ENCODE measurements at regions not wholly inside any gene's neighbourhood (a gene's known extent, or its start where the extent isn't known, plus 50 kb on each side); places are given as distances from the start of the nearest gene placed in this dataset.

GRCh38 chr4:35038845-35039244, 1205.5 kb downstream of the ARAP2 start:
- peak in 1 of 2 experiments; percentile 54; a peak in 3 of 6 replicates for ATAC-seq
- ChIA-PET CTCF (no interaction called here), POLR2A (no interaction called here)
- DNase-seq (ENCODE audit: low read depth in 1 of 2, low spot score in 1 of 2) = no peak
- Histone ChIP-seq H3K9me3 (peaks cover 1% of the 10 kb centered on the region; the same call in 2 of the 3 replicates), H3K4me1 (no peaks in the 10 kb centered on the region), H3K4me2 (no peak overlapping the region), H3K27ac (no peak overlapping the region), H3K4me3 (no peak overlapping the region)
- TF ChIP-seq HES2 (IDR thresholded peaks at IDR 0.05) (no peak), ZSCAN20 (CRISPR knock-in tag; IDR thresholded peaks at IDR 0.05) (no peak), SMC3 (IDR thresholded peaks at IDR 0.05) (no peak), GATA3 (IDR thresholded peaks at IDR 0.05; ENCODE audit: borderline replicate concordance) (no peak)
- WGBS (ENCODE audit: missing lambda C conversion rate) = 77% methylated on average over 4 of the region's 7 CpGs
- FAIRE-seq = no peak

GRCh38 chr4:35052546-35052945, 1191.8 kb downstream of the ARAP2 start:
- 81% methylated on average over 9 of the region's 9 CpGs for WGBS (ENCODE audit: missing lambda C conversion rate)
- Histone ChIP-seq H3K9me3 (no peaks in the 10 kb centered on the region), H3K27ac (no peak overlapping the region), H3K4me2 (no peak overlapping the region), H3K4me3 (no peak overlapping the region), H3K4me1 (no peaks in the 10 kb centered on the region)
- FAIRE-seq (no peak), ATAC-seq (no peak), DNase-seq (ENCODE audit: low read depth in 1 of 2, low spot score in 1 of 2) (no peak)
- ChIA-PET CTCF (no interaction called here), POLR2A (no interaction called here)
- no peak for TF ChIP-seq POLR2AphosphoS2 (conservative IDR thresholded peaks at IDR 0.05; ENCODE audit: low read length)
- no peak for TF ChIP-seq ZSCAN20 (CRISPR knock-in tag; IDR thresholded peaks at IDR 0.05)
- TF ChIP-seq CHD4 (IDR thresholded peaks at IDR 0.05; ENCODE audit: borderline replicate concordance) = no peak
- TF ChIP-seq FOSB (CRISPR knock-in tag; IDR thresholded peaks at IDR 0.05) = no peak
- no peak for TF ChIP-seq EHMT2 (IDR thresholded peaks at IDR 0.05; ENCODE audit: low read depth)
- TF ChIP-seq RCOR1 (IDR thresholded peaks at IDR 0.05; ENCODE audit: low read depth, low read length) = no peak
- TF ChIP-seq HOXB5 (CRISPR knock-in tag; IDR thresholded peaks at IDR 0.05) = no peak
- TF ChIP-seq ZC3H11A (IDR thresholded peaks at IDR 0.05) = no peak
- no peak for TF ChIP-seq CBX8 (IDR thresholded peaks at IDR 0.05)
- TF ChIP-seq CEBPB (IDR thresholded peaks at IDR 0.05) = no peak
- no peak for TF ChIP-seq BHLHE40 (IDR thresholded peaks at IDR 0.05; ENCODE audit: low read depth, low read length)
- no peak for TF ChIP-seq MYC (IDR thresholded peaks at IDR 0.05; ENCODE audit: borderline replicate concordance, low read length)
- TF ChIP-seq NFE2L2 (conservative IDR thresholded peaks at IDR 0.05; ENCODE audit: low read length) = no peak

GRCh38 chr4:35063031-35063570, 1181.2 kb downstream of the ARAP2 start:
- CTCF ChIA-PET = no interaction called here
- no peak for DNase-seq (ENCODE audit: low read depth in 1 of 2, low spot score in 1 of 2)
- Histone ChIP-seq H3K27ac (no peak overlapping the region), H3K9me3 (no peaks in the 10 kb centered on the region), H3K4me1 (no peaks in the 10 kb centered on the region), H3K4me2 (no peak overlapping the region), H3K4me3 (no peak overlapping the region)
- no peak for FAIRE-seq
- POLR2A ChIA-PET = no interaction called here
- 68% methylated on average over 1 of the region's 1 CpG for WGBS (ENCODE audit: missing lambda C conversion rate)
- TF ChIP-seq RARB (CRISPR knock-in tag; IDR thresholded peaks at IDR 0.05) (no peak), FOXS1 (CRISPR knock-in tag; IDR thresholded peaks at IDR 0.05) (no peak), FOSB (CRISPR knock-in tag; IDR thresholded peaks at IDR 0.05) (no peak)
- ATAC-seq = no peak

- ChIA-PET CTCF (no interaction called here), POLR2A (no interaction called here)
- H3K4me3 ChIP-seq = no peak overlapping the region
- H3K27ac ChIP-seq = no peak overlapping the region
- no peak overlapping the region for H3K4me2 ChIP-seq
- no peak for DNase-seq (ENCODE audit: low read depth in 1 of 2, low spot score in 1 of 2)
- 49% methylated on average over 4 of the region's 4 CpGs for WGBS (ENCODE audit: missing lambda C conversion rate)
- no peak for FAIRE-seq
- no peak for TF ChIP-seq JUN (IDR thresholded peaks at IDR 0.05)
- no peak for TF ChIP-seq ATOH8 (CRISPR knock-in tag; IDR thresholded peaks at IDR 0.05; ENCODE audit: low read depth)
- no peak for TF ChIP-seq CHD4 (IDR thresholded peaks at IDR 0.05; ENCODE audit: borderline replicate concordance)
- TF ChIP-seq HOXB5 (CRISPR knock-in tag; IDR thresholded peaks at IDR 0.05) = no peak
- TF ChIP-seq ZNF302 (CRISPR knock-in tag; IDR thresholded peaks at IDR 0.05) = no peak
- no peak for TF ChIP-seq EHMT2 (IDR thresholded peaks at IDR 0.05; ENCODE audit: low read depth)
- TF ChIP-seq MAZ (IDR thresholded peaks at IDR 0.05; ENCODE audit: borderline replicate concordance, low read depth, low read length) = no peak
- TF ChIP-seq CBX8 (IDR thresholded peaks at IDR 0.05) = no peak
- no peak for ATAC-seq
- H3K9me3 ChIP-seq = no peaks in the 10 kb centered on the region
- no peaks in the 10 kb centered on the region for H3K4me1 ChIP-seq
These were observed 1177.9 kb downstream of the ARAP2 start for GRCh38 chr4:35066406-35066805.
